WTC11 (cell line): ENCODE measurements at regions not wholly inside any gene's neighbourhood (a gene's known extent, or its start where the extent isn't known, plus 50 kb on each side); places are given as distances from the start of the nearest gene placed in this dataset.

Experiments
- ATAC-seq: fragments of 200-7000 bp; cut with Tn5 transposase; 2 replicates; pipeline ENCODE4 v1.10.0; 2021; ENCODE audit warnings: mild to moderate bottlenecking, moderate library complexity
- CTCF ChIA-PET: fragments of 300-600 bp; sonication (Branson Sonifier 250); formaldehyde crosslinking; loops from one replicate; lab custom pipeline; 2021; ENCODE audit warnings: antibody characterized with exemption; lab: Charles Lee
- POLR2A ChIA-PET: fragments of 350-600 bp; sonication (Branson Sonifier 250); formaldehyde crosslinking; loops from one replicate; lab custom pipeline; 2021; ENCODE audit warnings: antibody characterized with exemption; lab: Charles Lee
- DNase-seq: peaks from one replicate; pipeline ENCODE4 v3.0.0; 2021; ENCODE audit warnings: low spot score
- H3K27ac Mint-ChIP-seq: 2 replicates; pipeline ENCODE4 v1.8.0; 2021; ENCODE audit warnings: mixed read lengths
- H3K27me3 Mint-ChIP-seq: 2 replicates; pipeline ENCODE4 v1.8.0; 2021; ENCODE audit warnings: low read depth, mild to moderate bottlenecking, moderate library complexity, mixed read lengths
- H3K36me3 Mint-ChIP-seq: 2 replicates; pipeline ENCODE4 v1.8.0; 2021; ENCODE audit warnings: mixed read lengths
- H3K4me1 Mint-ChIP-seq: 2 replicates; pipeline ENCODE4 v1.8.0; 2022; ENCODE audit warnings: mixed read lengths
- H3K4me3 Mint-ChIP-seq: 2 replicates; pipeline ENCODE4 v1.8.0; 2021; ENCODE audit warnings: mild to moderate bottlenecking, moderate library complexity, mixed read lengths
- H3K9me3 Mint-ChIP-seq: 2 replicates; pipeline ENCODE4 v1.8.0; 2021; ENCODE audit warnings: mixed read lengths
- ATF1 ChIP-seq: sonication (generic); formaldehyde crosslinking; IDR thresholded peaks from 2 replicates; pipeline ENCODE4 v1.8.1; 2023; ENCODE audit warnings: mild to moderate bottlenecking, moderate library complexity, missing genetic modification reagents
- CBFB ChIP-seq: sonication (generic); formaldehyde crosslinking; IDR thresholded peaks from 2 replicates; pipeline ENCODE4 v1.8.1; 2022; ENCODE audit warnings: mild to moderate bottlenecking, low read depth, missing genetic modification reagents
- CREM ChIP-seq: sonication (generic); formaldehyde crosslinking; IDR thresholded peaks from 2 replicates; pipeline ENCODE4 v1.8.1; 2022; ENCODE audit warnings: mild to moderate bottlenecking, missing genetic modification reagents, moderate library complexity
- E2F5 ChIP-seq: sonication (generic); formaldehyde crosslinking; IDR thresholded peaks from 2 replicates; pipeline ENCODE4 v1.8.1; 2022; ENCODE audit warnings: mild to moderate bottlenecking, moderate library complexity, missing genetic modification reagents
- ELF4 ChIP-seq: sonication (generic); formaldehyde crosslinking; IDR thresholded peaks from 2 replicates; pipeline ENCODE4 v1.8.1; 2022; ENCODE audit warnings: low read depth, mild to moderate bottlenecking, moderate library complexity, missing genetic modification reagents
- JAZF1 ChIP-seq: fragments of 250-450 bp; sonication (Bioruptor Pico); IDR thresholded peaks from 2 replicates; pipeline ENCODE4 v1.9.0; 2021; ENCODE audit warnings: moderate library complexity, mild to moderate bottlenecking, inconsistent platforms
- SMAD4 ChIP-seq: sonication (generic); formaldehyde crosslinking; IDR thresholded peaks from 2 replicates; pipeline ENCODE4 v1.8.0; 2022; ENCODE audit warnings: mild to moderate bottlenecking, missing genetic modification reagents
- TP53 ChIP-seq: sonication (generic); formaldehyde crosslinking; IDR thresholded peaks from 2 replicates; pipeline ENCODE4 v1.8.1; 2023; ENCODE audit warnings: mild to moderate bottlenecking, missing genetic modification reagents
- ZBTB43 ChIP-seq: sonication (generic); formaldehyde crosslinking; IDR thresholded peaks from 2 replicates; pipeline ENCODE4 v1.8.1; 2023; ENCODE audit warnings: mild to moderate bottlenecking, missing genetic modification reagents
- ZNF317 ChIP-seq: sonication (generic); formaldehyde crosslinking; IDR thresholded peaks from 2 replicates; pipeline ENCODE4 v1.8.1; 2023; ENCODE audit warnings: low read depth, mild to moderate bottlenecking, moderate library complexity, missing genetic modification reagents, borderline replicate concordance
- ZNF416 ChIP-seq: fragments of 250-450 bp; sonication (Bioruptor Pico); IDR thresholded peaks from 2 replicates; pipeline ENCODE4 v1.9.0; 2021; ENCODE audit warnings: mild to moderate bottlenecking, inconsistent platforms
- ZNF671 ChIP-seq: fragments of 250-450 bp; sonication (Bioruptor Pico); IDR thresholded peaks from 2 replicates; pipeline ENCODE4 v1.8.0; 2021; ENCODE audit warnings: mild to moderate bottlenecking
- TF ChIP-seq, protein P1 (sequence below): sonication (generic); formaldehyde crosslinking; IDR thresholded peaks from 2 replicates; pipeline ENCODE4 v1.8.1; 2023; ENCODE audit warnings: mild to moderate bottlenecking, moderate library complexity, missing genetic modification reagents
- TF ChIP-seq, protein P2 (sequence below): sonication (generic); formaldehyde crosslinking; IDR thresholded peaks from 2 replicates; pipeline ENCODE4 v1.8.0; 2022; ENCODE audit warnings: mild to moderate bottlenecking, missing genetic modification reagents
- TF ChIP-seq, protein P3 (sequence below): sonication (generic); formaldehyde crosslinking; IDR thresholded peaks from 2 replicates; pipeline ENCODE4 v1.8.1; 2023; ENCODE audit warnings: mild to moderate bottlenecking, missing genetic modification reagents, borderline replicate concordance
- TF ChIP-seq, protein P4 (sequence below): sonication (generic); formaldehyde crosslinking; IDR thresholded peaks from 2 replicates; pipeline ENCODE4 v1.8.0; 2022; ENCODE audit warnings: mild to moderate bottlenecking, missing genetic modification reagents
- TF ChIP-seq, protein P5 (sequence below): sonication (generic); formaldehyde crosslinking; IDR thresholded peaks from 2 replicates; pipeline ENCODE4 v1.8.1; 2023; ENCODE audit warnings: mild to moderate bottlenecking, missing genetic modification reagents, moderate library complexity
- TF ChIP-seq, protein P6 (sequence below): sonication (generic); formaldehyde crosslinking; IDR thresholded peaks from 2 replicates; pipeline ENCODE4 v1.8.0; 2023; ENCODE audit warnings: missing genetic modification reagents, mild to moderate bottlenecking, borderline replicate concordance
- TF ChIP-seq, protein P7 (sequence below): fragments of 250-450 bp; sonication (Bioruptor Pico); IDR thresholded peaks from 2 replicates; pipeline ENCODE4 v2.1.2; 2022; ENCODE audit warnings: mild to moderate bottlenecking, moderate library complexity

GRCh38 chr1:59225594-59226316 lies 71.1 kb upstream of the FGGY start:
- Mint-ChIP-seq H3K9me3 (peaks cover 9% of the 10 kb centered on the region; the same call in 1 of the 2 replicates), H3K36me3 (no peaks in the 10 kb centered on the region), H3K27ac (no peak overlapping the region), H3K4me1 (peaks cover 11% of the 10 kb centered on the region), H3K4me3 (no peak overlapping the region), H3K27me3 (no peaks in the 10 kb centered on the region)
- ChIA-PET POLR2A (no interaction called here), CTCF (no interaction called here)
- TF ChIP-seq CBFB, result no peak
- no peak for TF ChIP-seq ATF1
- no peak for DNase-seq
- ATAC-seq, result no peak

DNA sequence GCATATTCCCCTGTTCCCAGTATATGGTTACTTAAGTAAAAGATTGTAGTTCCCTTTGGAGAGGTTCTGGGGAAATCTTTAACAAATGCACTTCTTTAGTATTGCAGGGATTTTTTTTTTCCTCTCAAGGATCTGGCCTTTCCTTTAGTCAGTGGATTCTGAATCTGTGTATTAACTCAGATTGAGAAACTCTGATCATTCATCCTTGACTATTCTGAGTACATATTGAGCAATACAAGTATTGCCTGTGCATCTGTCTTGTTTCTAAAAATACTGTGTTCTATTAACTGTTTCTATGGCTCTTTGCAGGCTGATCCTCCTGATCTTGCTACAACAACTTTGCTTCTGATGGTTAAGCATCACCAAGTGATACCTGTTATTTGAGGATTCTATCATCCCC lies 67.8 kb upstream of the FGGY start:
- ATAC-seq, result no peak
- CTCF ChIA-PET, result no interaction called here
- peaks cover 6% of the 10 kb centered on the region; the same call in 1 of the 2 replicates for H3K9me3 Mint-ChIP-seq
- no peaks in the 10 kb centered on the region for H3K27me3 Mint-ChIP-seq
- H3K36me3 Mint-ChIP-seq, result no peaks in the 10 kb centered on the region
- H3K27ac Mint-ChIP-seq, result no peak overlapping the region
- peaks cover 10% of the 10 kb centered on the region for H3K4me1 Mint-ChIP-seq
- POLR2A ChIA-PET, result no interaction called here
- no peak overlapping the region for H3K4me3 Mint-ChIP-seq
- no peak for DNase-seq
- TF ChIP-seq E2F5 (CRISPR knock-in tag) (no peak), JAZF1 (no peak), ZNF317 (no peak), ZBTB43 (CRISPR knock-in tag) (no peak), ZNF671 (CRISPR knock-in tag) (no peak), CREM (CRISPR knock-in tag) (no peak), ZNF416 (CRISPR knock-in tag) (no peak), SMAD4 (CRISPR knock-in tag) (no peak), ELF4 (no peak), TP53 (CRISPR knock-in tag) (no peak)
- TF ChIP-seq, protein P1, sequence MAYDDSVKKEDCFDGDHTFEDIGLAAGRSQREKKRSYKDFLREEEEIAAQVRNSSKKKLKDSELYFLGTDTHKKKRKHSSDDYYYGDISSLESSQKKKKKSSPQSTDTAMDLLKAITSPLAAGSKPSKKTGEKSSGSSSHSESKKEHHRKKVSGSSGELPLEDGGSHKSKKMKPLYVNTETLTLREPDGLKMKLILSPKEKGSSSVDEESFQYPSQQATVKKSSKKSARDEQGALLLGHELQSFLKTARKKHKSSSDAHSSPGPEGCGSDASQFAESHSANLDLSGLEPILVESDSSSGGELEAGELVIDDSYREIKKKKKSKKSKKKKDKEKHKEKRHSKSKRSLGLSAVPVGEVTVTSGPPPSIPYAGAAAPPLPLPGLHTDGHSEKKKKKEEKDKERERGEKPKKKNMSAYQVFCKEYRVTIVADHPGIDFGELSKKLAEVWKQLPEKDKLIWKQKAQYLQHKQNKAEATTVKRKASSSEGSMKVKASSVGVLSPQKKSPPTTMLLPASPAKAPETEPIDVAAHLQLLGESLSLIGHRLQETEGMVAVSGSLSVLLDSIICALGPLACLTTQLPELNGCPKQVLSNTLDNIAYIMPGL (CRISPR knock-in tag), result no peak
- TF ChIP-seq, protein P2, sequence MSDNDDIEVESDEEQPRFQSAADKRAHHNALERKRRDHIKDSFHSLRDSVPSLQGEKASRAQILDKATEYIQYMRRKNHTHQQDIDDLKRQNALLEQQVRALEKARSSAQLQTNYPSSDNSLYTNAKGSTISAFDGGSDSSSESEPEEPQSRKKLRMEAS (CRISPR knock-in tag), result no peak
- TF ChIP-seq, protein P3, sequence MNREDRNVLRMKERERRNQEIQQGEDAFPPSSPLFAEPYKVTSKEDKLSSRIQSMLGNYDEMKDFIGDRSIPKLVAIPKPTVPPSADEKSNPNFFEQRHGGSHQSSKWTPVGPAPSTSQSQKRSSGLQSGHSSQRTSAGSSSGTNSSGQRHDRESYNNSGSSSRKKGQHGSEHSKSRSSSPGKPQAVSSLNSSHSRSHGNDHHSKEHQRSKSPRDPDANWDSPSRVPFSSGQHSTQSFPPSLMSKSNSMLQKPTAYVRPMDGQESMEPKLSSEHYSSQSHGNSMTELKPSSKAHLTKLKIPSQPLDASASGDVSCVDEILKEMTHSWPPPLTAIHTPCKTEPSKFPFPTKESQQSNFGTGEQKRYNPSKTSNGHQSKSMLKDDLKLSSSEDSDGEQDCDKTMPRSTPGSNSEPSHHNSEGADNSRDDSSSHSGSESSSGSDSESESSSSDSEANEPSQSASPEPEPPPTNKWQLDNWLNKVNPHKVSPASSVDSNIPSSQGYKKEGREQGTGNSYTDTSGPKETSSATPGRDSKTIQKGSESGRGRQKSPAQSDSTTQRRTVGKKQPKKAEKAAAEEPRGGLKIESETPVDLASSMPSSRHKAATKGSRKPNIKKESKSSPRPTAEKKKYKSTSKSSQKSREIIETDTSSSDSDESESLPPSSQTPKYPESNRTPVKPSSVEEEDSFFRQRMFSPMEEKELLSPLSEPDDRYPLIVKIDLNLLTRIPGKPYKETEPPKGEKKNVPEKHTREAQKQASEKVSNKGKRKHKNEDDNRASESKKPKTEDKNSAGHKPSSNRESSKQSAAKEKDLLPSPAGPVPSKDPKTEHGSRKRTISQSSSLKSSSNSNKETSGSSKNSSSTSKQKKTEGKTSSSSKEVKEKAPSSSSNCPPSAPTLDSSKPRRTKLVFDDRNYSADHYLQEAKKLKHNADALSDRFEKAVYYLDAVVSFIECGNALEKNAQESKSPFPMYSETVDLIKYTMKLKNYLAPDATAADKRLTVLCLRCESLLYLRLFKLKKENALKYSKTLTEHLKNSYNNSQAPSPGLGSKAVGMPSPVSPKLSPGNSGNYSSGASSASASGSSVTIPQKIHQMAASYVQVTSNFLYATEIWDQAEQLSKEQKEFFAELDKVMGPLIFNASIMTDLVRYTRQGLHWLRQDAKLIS, result no peak
- TF ChIP-seq, protein P4, sequence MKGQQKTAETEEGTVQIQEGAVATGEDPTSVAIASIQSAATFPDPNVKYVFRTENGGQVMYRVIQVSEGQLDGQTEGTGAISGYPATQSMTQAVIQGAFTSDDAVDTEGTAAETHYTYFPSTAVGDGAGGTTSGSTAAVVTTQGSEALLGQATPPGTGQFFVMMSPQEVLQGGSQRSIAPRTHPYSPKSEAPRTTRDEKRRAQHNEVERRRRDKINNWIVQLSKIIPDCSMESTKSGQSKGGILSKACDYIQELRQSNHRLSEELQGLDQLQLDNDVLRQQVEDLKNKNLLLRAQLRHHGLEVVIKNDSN (CRISPR knock-in tag), result no peak
- TF ChIP-seq, protein P5, sequence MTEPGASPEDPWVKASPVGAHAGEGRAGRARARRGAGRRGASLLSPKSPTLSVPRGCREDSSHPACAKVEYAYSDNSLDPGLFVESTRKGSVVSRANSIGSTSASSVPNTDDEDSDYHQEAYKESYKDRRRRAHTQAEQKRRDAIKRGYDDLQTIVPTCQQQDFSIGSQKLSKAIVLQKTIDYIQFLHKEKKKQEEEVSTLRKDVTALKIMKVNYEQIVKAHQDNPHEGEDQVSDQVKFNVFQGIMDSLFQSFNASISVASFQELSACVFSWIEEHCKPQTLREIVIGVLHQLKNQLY, result no peak
- TF ChIP-seq, protein P6, sequence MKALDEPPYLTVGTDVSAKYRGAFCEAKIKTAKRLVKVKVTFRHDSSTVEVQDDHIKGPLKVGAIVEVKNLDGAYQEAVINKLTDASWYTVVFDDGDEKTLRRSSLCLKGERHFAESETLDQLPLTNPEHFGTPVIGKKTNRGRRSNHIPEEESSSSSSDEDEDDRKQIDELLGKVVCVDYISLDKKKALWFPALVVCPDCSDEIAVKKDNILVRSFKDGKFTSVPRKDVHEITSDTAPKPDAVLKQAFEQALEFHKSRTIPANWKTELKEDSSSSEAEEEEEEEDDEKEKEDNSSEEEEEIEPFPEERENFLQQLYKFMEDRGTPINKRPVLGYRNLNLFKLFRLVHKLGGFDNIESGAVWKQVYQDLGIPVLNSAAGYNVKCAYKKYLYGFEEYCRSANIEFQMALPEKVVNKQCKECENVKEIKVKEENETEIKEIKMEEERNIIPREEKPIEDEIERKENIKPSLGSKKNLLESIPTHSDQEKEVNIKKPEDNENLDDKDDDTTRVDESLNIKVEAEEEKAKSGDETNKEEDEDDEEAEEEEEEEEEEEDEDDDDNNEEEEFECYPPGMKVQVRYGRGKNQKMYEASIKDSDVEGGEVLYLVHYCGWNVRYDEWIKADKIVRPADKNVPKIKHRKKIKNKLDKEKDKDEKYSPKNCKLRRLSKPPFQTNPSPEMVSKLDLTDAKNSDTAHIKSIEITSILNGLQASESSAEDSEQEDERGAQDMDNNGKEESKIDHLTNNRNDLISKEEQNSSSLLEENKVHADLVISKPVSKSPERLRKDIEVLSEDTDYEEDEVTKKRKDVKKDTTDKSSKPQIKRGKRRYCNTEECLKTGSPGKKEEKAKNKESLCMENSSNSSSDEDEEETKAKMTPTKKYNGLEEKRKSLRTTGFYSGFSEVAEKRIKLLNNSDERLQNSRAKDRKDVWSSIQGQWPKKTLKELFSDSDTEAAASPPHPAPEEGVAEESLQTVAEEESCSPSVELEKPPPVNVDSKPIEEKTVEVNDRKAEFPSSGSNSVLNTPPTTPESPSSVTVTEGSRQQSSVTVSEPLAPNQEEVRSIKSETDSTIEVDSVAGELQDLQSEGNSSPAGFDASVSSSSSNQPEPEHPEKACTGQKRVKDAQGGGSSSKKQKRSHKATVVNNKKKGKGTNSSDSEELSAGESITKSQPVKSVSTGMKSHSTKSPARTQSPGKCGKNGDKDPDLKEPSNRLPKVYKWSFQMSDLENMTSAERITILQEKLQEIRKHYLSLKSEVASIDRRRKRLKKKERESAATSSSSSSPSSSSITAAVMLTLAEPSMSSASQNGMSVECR (CRISPR knock-in tag), result no peak
- TF ChIP-seq, protein P7, sequence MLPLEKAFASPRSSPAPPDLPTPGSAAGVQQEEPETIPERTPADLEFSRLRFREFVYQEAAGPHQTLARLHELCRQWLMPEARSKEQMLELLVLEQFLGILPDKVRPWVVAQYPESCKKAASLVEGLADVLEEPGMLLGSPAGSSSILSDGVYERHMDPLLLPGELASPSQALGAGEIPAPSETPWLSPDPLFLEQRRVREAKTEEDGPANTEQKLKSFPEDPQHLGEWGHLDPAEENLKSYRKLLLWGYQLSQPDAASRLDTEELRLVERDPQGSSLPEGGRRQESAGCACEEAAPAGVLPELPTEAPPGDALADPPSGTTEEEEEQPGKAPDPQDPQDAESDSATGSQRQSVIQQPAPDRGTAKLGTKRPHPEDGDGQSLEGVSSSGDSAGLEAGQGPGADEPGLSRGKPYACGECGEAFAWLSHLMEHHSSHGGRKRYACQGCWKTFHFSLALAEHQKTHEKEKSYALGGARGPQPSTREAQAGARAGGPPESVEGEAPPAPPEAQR (CRISPR knock-in tag), result no peak
